ENCODE measurements at regions not wholly inside any gene's neighbourhood (a gene's known extent, or its start where the extent isn't known, plus 50 kb on each side); places are given as distances from the start of the nearest gene placed in this dataset.
A peak's percentile ranks its signal among the peaks of the same experiment; 100 is the strongest.

- FAIRE-seq (no peak), DNase-seq (peak in 1 of 6 donors; percentile 47), ATAC-seq (no peak)
- no peaks in the 10 kb centered on the region for H3K36me3 ChIP-seq
- no peaks in the 10 kb centered on the region for H3K27me3 ChIP-seq
- no peak for TF ChIP-seq CTCF (IDR thresholded peaks at IDR 0.05)
- no peak overlapping the region for H3K27ac ChIP-seq
- H3K9me3 ChIP-seq: no peaks in the 10 kb centered on the region
- H3K4me3 ChIP-seq: no peak overlapping the region
- intact Hi-C loops (cut with DNase I): loop anchor here in 1 of 3 donors (5.0 kb wide), 1 partner anchor 625 kb away; no protein-coding TSS in a partner anchor
- WGBS, 2 donors: 84 to 87% methylated on average over 8 to 9 of the region's 9 CpGs
- H3K4me1 ChIP-seq: no peaks in the 10 kb centered on the region
These were observed 59.6 kb upstream of the THY1 start for GRCh38 chr11:119482521-119483011.

- Histone ChIP-seq H3K4me3 (no peak overlapping the region), H3K27me3 (no peaks in the 10 kb centered on the region), H3K9me3 (no peaks in the 10 kb centered on the region), H3K36me3 (no peaks in the 10 kb centered on the region), H3K27ac (no peak overlapping the region), H3K4me1 (no peaks in the 10 kb centered on the region)
- WGBS, 2 donors: 41 to 44% methylated on average over 22 of the region's 22 CpGs
- ATAC-seq (peak; percentile 33 to 52 (median 49)), DNase-seq (peak in 4 of 6 donors; percentile 15 to 67 (median 50)), FAIRE-seq (no peak)
- intact Hi-C loops (cut with DNase I): loop anchor here in 1 of 3 donors (5.0 kb wide), 1 partner anchor 625 kb away; no protein-coding TSS in a partner anchor
- TF ChIP-seq CTCF (IDR thresholded peaks at IDR 0.05): no peak
These were observed 58.9 kb upstream of the THY1 start for GRCh38 chr11:119481667-119482400.

- peak; percentile 79 to 99 (median 90) for DNase-seq
- Histone ChIP-seq H3K9me3 (no peaks in the 10 kb centered on the region), H3K27ac (no peak overlapping the region), H3K4me3 (no peak overlapping the region), H3K27me3 (no peaks in the 10 kb centered on the region), H3K4me1 (no peaks in the 10 kb centered on the region), H3K36me3 (no peaks in the 10 kb centered on the region)
- no peak for FAIRE-seq
- intact Hi-C loops (cut with DNase I): loop anchor here in 1 of 3 donors (5.0 kb wide), 1 partner anchor 626 kb away; no protein-coding TSS in a partner anchor
- ATAC-seq: peak; percentile 94 to 98 (median 96)
- WGBS, 2 donors: 20% methylated on average over 31 of the region's 31 CpGs
- TF ChIP-seq CTCF (IDR thresholded peaks at IDR 0.05): peak; percentile 98 to 99 (median 99)
These were observed 58.2 kb upstream of the THY1 start for GRCh38 chr11:119481021-119481666.

GRCh38 chr11:119480380-119481020 is 57.5 kb upstream of the THY1 start:
- no peak overlapping the region for H3K4me3 ChIP-seq
- H3K27me3 ChIP-seq: no peaks in the 10 kb centered on the region
- TF ChIP-seq CTCF (IDR thresholded peaks at IDR 0.05): no peak
- 75 to 79% methylated on average over 11 of the region's 11 CpGs for WGBS, 2 donors
- FAIRE-seq (no peak), DNase-seq (peak in 2 of 6 donors; percentile 5 to 14), ATAC-seq (no peak)
- intact Hi-C loops (cut with DNase I): loop anchor here in 1 of 3 donors (5.0 kb wide), 1 partner anchor 627 kb away; no protein-coding TSS in a partner anchor
- H3K36me3 ChIP-seq: no peaks in the 10 kb centered on the region
- H3K4me1 ChIP-seq: no peaks in the 10 kb centered on the region
- H3K9me3 ChIP-seq: no peaks in the 10 kb centered on the region
- no peak overlapping the region for H3K27ac ChIP-seq

Measured in pancreas (tissue), 10 donors.